Islet of Langerhans (tissue), 1 donor: ENCODE measurements at regions not wholly inside any gene's neighbourhood (a gene's known extent, or its start where the extent isn't known, plus 50 kb on each side); places are given as distances from the start of the nearest gene placed in this dataset.
"Not testable (repeated sequence)": the region's sequence is repeated elsewhere in the genome, so short reads cannot be mapped to it uniquely, and the experiment has no call there.

Source experiments
- FAIRE-seq: peaks from one replicate; lab custom pipeline; 2011; peaks lifted over from hg19 to GRCh38; lab: Jason Lieb, UNC

DNA sequence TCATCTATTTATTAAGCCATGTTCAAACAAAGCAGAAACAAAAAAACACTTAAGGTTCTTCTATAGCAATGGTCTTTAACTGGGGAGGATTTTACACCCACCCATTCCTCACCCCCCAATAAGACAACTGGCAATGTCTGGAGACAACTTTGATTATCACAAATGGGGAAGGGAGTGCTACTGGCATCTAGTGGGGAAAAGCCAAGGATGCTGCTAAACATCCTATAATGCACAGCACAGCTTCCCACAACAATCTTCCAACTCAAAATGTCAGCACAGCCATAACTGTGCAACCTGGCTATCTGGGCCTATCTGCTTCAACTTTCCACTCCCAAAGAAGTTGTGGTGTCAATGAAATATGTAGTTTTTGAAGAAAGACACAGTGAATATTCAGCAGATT, 1044.4 kb downstream of the CDH8 start:
- FAIRE-seq: no peak

DNA sequence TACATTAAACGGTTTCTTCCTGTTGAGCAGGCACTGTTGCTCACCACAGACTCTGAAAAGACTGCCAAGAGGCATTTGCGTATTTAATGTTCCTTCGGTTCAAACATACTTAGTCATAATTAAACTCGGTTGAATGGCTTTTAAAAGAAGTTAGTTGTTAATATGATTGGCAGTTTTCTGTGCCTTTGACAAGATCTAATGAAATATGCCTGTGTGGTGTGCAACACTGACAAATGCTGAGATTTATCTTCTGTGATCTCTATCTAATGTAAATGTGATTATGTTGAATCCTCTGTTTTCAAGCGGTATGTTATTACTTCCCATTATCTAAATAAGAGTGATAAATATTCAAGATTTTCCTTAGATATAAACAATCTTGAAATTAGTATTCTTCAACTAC, 1046.6 kb downstream of the CDH8 start:
- no peak for FAIRE-seq

DNA sequence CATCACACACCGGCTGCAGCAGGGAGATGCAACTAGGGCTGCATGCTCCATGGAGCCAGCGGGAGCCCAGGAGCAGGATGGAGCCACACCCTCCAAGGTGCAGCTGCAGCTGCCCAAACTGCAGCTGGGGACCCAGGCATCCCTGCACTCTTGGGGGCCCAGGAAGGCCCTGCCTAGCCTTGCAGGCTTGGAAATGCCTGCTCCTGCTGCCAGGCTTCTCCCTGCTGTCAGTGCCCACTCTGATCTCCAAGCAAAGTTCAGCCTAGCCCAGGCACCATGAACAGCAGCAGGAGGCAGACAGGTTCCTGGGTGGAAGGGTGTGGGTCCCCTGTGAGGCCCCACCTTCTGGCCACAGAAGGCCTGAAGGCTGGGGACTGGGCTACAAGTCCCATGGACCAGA, 1057.1 kb downstream of the CDH8 start:
- FAIRE-seq: no peak

DNA sequence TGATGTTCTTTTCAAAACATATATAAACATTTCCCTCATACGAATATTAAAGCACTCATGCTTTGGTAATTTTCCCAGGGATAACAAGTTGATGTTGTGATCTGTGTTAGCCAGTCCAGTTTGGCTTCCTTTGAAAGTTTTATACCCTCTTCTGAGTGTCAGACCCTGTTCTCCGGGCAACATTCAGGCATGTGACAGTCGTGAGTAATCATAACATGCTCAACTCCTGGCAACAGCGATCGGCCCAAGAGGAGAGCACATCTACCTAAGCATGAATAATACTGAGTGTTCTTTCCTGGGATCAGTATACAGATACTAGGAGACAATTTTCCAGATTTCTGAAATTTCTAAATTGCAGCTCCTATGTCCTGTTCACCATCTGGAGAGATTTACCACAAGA, 1086.4 kb downstream of the CDH8 start:
- no peak for FAIRE-seq

DNA sequence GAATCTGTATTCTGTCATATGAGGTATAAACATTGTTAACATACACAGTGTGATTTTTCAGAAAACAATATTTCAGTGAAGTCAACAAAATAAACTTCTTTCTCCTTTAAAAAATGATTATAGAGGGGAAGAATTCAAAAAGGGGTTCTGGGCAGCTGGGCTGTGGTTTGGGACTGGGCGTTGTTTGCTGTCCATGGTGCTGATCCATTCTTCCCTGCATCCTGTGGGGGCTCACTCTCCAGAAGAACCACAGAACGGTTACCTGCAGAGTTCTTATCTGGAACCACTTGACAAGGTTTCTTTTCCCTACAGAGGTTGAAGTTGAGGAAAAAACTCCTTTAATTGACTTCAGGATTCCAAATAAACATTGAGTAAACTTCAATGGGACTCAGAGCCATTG, 1091.0 kb downstream of the CDH8 start:
- FAIRE-seq: no peak

DNA sequence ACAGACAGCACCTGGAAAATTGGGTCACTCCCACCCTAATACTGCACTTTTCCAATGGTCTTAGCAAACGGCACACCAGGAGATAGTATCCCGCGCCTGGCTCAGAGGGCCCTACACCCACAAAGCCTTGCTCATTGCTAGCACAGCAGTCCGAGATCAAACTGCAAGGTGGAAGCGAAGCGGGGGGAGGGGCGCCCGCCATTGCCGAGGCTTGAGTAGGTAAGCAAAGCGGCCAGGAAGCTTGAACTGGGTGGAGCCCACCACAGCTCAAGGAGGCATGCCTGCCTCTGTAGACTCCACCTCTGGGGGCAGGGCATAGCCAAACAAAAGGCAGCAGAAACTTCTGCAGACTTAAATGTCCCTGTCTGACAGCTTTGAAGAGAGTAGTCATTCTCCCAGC, 1100.0 kb downstream of the CDH8 start:
- not testable (repeated sequence) for FAIRE-seq

DNA sequence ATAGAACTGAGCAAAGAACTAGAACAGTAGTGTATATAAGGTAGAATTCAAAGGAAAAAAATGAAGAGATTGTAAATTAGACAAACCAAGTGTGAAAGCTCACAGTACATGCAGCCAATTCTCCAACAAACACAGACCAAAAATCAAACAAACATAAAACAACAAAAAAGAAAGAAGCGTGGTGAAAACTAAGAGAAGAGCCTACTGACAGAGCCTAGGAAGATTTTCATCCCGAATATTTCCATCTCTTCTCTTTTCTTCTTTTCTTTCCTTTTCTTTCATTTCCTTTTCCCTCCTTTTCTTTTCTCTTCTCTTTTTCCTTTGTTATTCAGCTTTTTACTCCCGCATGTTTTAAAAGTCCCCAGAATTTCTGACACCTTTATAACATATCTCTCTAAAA, 1103.6 kb downstream of the CDH8 start:
- no peak for FAIRE-seq

DNA sequence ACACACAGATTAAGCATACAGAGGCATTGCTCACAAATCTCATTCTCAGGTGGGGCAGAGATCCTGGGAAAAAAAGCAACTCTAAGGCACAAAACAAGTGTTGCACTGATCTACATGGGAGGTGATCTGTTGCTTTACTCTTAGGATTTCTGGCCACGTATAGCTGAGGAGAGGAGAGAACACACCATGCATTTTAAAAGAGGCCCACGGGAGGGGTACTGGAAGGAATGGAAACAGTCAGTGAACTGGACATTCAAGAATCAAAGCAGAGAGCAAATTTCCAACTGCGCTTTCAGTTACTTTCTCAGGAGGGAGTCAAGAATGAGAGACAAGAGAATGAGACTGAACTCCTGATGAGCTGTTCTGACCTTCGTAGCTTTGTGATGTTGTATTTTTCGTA, 1105.9 kb downstream of the CDH8 start:
- no peak for FAIRE-seq

DNA sequence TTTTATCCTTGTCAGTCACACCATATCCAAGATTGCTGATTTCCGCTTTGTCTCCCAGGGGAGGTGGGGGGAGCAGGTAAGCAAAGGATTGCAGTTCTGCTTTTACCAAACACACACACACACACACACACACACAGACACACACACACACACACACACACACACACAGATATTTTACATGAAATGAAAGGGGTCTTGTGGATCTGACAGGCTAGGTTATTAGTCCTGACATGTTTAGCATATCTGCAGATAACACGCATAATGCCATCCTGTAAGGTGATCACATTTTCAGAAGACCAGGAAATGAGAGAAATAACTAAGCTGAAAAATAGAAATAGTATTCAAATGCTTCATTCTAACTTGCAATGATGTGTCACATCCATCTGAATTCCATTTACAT, 1113.3 kb downstream of the CDH8 start:
- no peak for FAIRE-seq

DNA sequence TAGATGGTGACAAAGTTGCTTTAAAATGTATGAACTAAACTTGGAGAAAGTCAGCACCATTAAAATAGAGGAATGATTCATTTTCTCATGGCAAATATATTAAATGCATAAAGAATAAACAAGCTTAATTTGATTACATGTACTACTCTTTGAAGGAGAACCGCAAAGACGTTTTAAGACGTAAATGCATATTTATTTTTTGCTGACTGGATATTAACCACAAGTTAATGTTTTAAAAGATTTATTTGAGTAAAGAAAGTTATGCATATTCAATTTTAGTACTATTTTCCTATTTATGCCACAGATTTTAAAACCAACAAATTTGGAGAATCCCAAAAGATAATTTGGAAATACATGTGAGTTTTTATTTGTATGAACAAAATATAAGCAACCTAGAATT, 1121.9 kb downstream of the CDH8 start:
- no peak for FAIRE-seq

DNA sequence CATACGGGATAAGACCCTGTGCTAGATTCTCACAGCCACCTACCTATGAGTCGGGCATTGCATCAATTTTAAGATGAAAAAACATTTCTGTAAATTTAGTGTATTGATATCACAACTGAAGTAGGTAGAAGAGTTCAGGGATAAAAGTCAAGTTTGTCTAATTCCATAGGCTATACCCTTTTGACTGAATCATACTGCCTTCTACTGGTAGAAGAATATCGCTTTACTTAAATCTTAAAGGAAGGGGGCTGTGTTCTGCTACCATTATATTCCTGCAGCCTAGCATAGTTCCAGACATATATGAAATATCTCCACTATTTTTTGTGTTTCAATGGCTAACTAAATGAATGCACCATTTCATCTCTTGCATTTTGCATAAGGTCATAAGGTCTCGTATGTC, 1128.6 kb downstream of the CDH8 start:
- FAIRE-seq: no peak

DNA sequence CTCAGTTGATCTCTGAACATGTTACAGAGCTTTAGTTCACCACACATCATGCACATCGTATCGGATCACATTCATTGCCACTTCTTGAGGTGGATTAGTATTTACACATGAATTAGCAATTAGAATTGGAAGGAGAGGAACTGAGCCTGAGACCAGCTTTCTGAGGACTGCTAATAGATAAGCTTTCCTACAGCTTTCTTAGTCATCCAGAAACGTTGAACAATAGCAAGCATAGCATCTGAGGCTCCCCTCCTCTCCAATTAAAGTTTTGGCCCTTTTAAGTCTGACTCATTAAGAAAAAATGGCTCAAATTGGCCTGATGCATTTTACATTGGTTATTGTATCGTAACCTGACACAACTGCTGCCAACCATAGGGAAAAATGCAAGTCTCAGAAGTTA, 1130.4 kb downstream of the CDH8 start:
- no peak for FAIRE-seq

DNA sequence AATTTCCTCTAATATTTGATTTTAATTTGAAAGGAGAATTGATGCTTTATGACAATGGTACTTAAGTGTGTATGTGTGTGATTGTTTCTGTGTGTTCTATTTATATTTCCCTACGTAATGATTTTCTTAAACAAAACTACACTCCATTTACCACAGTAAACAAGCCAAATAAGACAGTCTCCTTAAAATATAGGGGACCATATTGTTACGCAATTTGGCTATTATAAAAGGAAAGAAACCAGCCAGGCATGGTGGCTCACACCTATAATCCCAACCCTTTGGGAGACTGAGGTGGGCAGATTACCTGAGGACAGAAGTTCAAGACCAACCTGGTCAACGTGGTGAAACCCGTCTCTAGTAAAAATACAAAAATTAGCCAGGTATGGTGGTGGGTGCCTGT, 1134.1 kb downstream of the CDH8 start:
- no peak for FAIRE-seq

DNA sequence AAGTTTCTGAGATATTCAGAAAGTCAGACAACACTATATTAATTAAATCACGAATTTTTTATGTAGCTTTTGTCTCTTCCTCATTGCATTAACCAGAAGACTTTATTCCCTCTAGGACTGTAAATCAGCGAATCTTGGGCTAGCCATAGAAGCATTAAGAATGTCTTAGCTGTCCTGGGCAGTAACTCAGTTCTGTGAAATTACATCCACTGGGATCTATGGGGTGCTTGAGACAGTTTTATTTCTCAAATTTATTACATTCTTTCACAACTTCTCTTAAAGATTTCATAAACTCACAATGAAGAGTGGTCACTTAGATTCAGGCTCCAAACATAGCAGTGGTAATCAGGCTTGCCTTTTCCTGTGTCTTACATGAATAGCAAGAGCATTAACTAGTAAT, 1153.4 kb downstream of the CDH8 start:
- FAIRE-seq: no peak

DNA sequence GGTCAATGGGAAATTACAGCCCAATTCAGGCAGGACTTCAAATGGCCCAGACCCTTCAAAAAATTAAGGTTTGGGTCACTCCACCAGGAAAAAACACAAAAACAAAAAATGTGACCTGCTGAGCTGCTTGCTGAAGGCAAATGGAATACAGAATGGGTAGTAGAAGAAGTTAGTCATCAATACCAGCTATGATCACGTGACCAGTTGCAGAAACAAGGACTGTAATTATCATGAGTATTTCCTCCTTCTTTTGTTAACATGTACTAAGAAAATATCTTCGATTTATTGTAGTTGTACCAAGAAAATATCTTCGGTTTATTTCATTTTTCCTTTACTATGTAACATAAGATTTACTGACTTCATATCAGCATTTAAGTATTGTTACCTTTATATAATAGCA, 1183.6 kb downstream of the CDH8 start:
- FAIRE-seq: no peak

DNA sequence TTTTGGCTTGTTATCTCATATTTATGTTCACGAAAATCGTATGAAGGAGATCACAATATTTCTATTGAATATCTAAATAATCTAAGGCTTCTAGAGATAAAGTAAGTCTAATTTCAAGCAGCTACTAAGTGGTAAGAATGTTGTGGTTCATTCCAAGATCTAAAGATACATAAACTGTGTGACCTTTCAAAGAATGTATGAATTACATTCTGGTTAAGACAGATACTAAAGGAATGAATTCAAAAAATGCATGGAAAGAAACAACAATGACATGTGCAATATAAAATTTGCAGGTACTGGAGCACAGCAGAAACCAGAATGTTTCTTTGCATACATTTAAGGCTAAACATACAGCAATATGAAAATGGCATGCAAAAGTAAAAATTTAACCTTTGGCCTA, 1214.6 kb downstream of the CDH8 start:
- FAIRE-seq: no peak

DNA sequence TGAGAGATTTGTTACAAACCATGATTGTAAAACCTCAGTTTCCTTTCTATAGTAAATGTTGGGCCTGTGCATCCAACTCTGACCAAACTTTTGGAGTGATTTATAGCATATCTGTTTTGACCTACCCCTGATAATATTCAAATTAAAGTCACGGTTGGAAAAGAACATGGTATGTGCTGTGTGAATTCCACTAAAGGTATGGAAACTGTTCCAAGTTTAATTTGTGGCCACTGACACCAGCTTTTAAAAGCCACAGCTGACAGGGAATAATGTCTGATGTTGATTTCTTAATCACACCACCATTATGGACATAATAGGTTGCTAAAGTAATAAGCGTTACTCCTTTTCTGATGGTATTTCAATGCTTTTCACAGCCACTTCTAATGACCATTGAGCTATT, 1215.9 kb downstream of the CDH8 start:
- FAIRE-seq: no peak

DNA sequence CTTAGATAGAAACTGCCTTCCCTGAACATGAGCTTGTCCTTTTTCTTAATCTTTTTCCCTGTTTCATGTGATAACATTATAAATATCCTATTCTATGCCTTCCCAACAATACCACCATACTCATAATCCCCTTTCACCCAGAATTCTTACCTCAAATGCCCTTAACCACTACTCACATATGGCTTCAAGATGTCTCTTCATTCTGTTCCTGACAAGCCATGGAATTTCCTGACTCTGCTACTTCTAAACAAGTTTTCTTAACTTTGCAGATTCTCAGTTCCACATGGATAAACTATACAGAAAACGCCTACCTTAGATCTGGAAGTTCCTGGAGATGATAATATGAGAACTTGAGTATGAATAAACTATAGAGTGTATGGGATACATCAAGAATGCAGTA, 1217.8 kb downstream of the CDH8 start:
- FAIRE-seq: no peak

DNA sequence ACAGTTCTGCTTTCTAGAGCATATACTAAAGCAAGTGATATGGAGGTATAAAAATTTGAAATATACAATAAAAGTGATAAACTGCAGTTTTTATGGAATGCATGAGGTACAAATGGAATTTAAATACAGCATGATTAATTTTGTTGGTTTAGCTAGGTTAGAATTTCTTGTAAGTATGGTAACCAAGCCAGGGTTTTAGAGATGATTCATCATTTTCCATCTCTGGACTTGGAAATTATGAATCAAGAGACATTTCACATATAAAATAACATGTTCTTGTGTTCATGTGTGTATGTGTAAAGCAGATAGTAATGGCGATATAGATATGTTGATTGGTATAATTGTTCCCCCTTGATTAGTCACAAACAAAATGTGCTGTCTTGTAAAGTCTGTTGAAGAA, 1219.8 kb downstream of the CDH8 start:
- no peak for FAIRE-seq

DNA sequence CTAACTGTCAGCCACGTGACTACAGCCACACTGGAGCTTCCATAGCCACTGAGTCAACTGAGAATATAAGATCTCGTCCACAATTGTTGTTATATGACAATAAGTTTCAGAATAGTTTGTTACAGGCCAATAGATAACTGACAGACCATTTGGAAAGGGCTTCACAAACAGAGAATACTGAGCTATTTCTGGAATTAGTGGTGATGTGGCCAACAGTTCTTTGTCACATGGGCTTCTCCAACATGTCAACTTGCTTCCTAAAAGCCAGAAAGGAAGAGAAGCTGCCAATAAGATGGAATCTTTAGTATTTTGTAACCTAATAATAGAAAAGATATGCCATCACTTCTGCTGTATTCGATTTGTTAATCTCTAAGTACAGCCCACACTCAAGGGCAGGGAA, 1220.4 kb downstream of the CDH8 start:
- no peak for FAIRE-seq

DNA sequence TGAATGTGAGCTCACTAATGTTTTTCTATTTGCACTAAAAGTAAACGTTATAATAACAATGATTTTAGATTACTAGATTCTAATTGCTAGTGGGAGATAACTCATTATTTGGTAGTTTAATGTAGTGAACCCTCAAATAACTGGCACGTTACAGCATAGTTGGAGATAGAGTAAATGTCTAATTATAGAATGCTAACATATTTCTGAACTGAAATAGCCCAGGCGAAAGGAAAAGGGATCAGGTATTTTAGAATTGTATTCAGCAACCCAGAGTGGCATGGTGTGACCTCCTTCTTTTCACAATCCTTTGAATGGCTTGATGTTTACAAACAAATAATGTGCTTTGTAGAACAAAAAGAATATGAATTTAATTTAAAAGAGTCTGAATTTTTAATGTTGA, 1221.2 kb downstream of the CDH8 start:
- no peak for FAIRE-seq

DNA sequence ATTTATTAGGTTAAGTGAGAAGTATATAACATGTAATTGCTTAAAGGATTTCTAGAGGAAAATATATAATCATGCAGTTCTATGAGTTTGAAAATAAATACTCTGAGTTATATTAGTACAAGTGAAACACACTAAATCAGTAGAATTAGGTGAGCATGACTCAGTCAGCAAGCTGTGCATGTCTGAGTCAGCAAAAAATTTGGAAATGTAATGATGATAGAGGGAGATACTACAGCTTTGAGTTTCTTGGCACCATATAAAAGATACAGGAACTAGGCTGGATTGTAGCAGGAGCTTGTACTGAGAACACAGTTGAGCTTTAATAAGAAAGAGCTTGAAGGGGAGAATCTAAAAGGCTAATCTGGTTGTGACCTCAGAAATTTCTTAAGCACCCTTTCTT, 1224.6 kb downstream of the CDH8 start:
- no peak for FAIRE-seq

DNA sequence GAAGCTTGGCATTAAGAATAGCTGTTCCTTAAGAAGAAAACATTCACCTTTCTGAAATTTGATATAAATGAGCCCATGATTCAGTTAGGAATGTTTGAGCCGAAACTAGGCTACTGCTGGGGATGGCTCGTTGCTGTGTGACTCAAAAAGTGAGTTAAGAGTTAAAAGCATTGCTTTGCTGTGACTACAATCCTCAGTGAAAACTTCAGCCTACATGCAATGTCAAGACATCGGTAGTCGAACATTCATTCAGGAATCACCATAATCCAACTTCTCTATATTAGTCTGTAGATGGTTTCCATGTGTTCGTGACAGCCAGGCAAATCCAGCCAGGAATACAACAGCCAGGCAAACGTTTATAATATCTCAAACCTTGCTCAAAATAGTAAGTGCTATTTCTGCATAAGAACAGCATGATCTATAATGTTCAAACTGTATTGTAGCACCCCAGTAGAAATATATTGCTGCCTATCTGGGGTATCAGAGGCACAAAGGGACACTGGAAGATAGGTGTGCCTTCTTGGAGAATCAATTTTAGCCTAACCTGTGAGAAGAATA, 1225.1 kb downstream of the CDH8 start:
- FAIRE-seq: no peak

DNA sequence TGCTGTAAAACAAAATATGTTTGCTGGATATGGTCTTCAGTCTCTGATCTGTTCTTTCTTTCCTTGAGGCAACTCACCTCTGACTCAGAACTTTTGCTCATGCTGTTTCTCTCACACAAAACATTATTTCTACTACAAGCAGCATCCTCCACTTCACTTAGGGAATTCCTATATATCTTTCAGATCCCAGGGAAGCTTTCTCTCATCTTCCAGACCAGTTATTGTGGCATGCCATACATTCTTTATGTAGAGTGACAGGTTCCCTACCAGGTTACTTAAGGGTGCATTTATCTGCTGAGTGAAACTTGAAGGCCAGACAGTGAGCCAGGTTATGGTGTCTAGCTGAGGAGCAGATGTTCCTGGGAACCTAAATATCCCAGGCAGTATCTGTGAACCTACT, 1226.0 kb downstream of the CDH8 start:
- no peak for FAIRE-seq

DNA sequence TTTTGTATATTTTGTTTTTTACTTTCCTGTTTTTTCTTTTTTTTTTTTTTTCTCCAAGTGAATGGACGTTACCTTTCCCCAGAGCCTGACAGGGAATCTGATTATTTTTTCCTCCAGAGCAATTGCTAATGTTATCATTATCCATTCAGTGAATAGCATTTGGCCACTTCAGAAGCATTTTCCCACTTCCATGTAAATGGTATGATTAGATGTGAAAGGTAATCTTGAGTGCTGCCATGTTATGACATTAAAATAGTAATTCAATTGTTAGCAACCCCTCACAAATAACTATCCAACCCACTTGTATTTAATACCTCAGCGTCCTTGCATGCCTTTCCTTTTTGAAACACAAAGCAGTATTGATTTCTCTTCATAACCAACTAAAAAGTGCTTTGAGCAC, 1243.8 kb downstream of the CDH8 start:
- FAIRE-seq: no peak
